GM23338 (cell line): ENCODE measurements at regions not wholly inside any gene's neighbourhood (a gene's known extent, or its start where the extent isn't known, plus 50 kb on each side); places are given as distances from the start of the nearest gene placed in this dataset.

Experiments
- CREB1 ChIP-seq: fragments of 250-450 bp; sonication (Bioruptor Pico); IDR thresholded peaks from 2 replicates; pipeline ENCODE4 v1.5.0; 2020; ENCODE audit warnings: low read depth, mild to moderate bottlenecking, moderate library complexity
- CTCF ChIP-seq, 2 experiments: fragments of 200-600 bp in 1 of 2; sonication (generic) in 1 of 2; conservative IDR thresholded peaks; 2 replicates each; pipeline versions ENCODE4 v1.5.1 to v1.6.1; 2016 to 2017; ENCODE audit warnings: antibody characterized with exemption in 2 of 2, low read depth in 2 of 2, mild to moderate bottlenecking in 2 of 2, moderate library complexity in 1 of 2
- EZH2 ChIP-seq: fragments of 200-600 bp; sonication (generic); IDR thresholded peaks from one replicate; pipeline ENCODE4 v1.8.0; 2017; ENCODE audit warnings: antibody characterized with exemption, mild to moderate bottlenecking, low read depth; ENCODE audit not compliant: unreplicated experiment
- EZH2phosphoT487 ChIP-seq: fragments of 200-600 bp; sonication (generic); IDR thresholded peaks from one replicate; pipeline ENCODE4 v1.8.1; 2018; ENCODE audit warnings: antibody characterized with exemption; ENCODE audit not compliant: unreplicated experiment
- JUNB ChIP-seq: IDR thresholded peaks from one replicate; pipeline ENCODE4 v1.6.1; 2016; ENCODE audit warnings: antibody characterized with exemption; ENCODE audit not compliant: unreplicated experiment
- NANOG ChIP-seq: IDR thresholded peaks from 2 replicates; pipeline ENCODE4 v1.6.1; 2016; ENCODE audit warnings: antibody characterized with exemption, borderline replicate concordance
- POLR2AphosphoS5 ChIP-seq: IDR thresholded peaks from 2 replicates; pipeline ENCODE4 v1.6.1; 2016; ENCODE audit warnings: antibody characterized with exemption, low read depth
- REST ChIP-seq: IDR thresholded peaks from one replicate; pipeline ENCODE4 v1.6.1; 2018; ENCODE audit warnings: antibody characterized with exemption; ENCODE audit not compliant: unreplicated experiment
- STAT1 ChIP-seq: IDR thresholded peaks from one replicate; pipeline ENCODE4 v1.6.1; 2016; ENCODE audit warnings: antibody characterized with exemption; ENCODE audit not compliant: unreplicated experiment
- ZNF331 ChIP-seq: fragments of 250-450 bp; sonication (Bioruptor Pico); IDR thresholded peaks from 2 replicates; pipeline ENCODE4 v1.5.0; 2020; ENCODE audit warnings: low read depth, mild to moderate bottlenecking, moderate library complexity
- ZNF462 ChIP-seq: fragments of 250-450 bp; sonication (Bioruptor Pico); IDR thresholded peaks from 2 replicates; pipeline ENCODE4 v1.5.0; 2020; ENCODE audit warnings: mild to moderate bottlenecking, moderate library complexity

GRCh38 chr20:12262747-12263146 lies 345.1 kb downstream of the BTBD3 start:
- TF ChIP-seq CTCF (conservative IDR thresholded peaks at IDR 0.05; ENCODE audit: low read depth in 2 of 2) (no peak), POLR2AphosphoS5 (no peak), STAT1 (no peak), EZH2 (no peak), REST (no peak), JUNB (no peak), NANOG (no peak), ZNF331 (no peak), CREB1 (CRISPR knock-in tag) (no peak), EZH2phosphoT487 (no peak), ZNF462 (CRISPR knock-in tag) (no peak)
